ENCODE measurements at regions not wholly inside any gene's neighbourhood (a gene's known extent, or its start where the extent isn't known, plus 50 kb on each side); places are given as distances from the start of the nearest gene placed in this dataset.

- Histone ChIP-seq H3K4me2 (no peak overlapping the region), H4K20me1 (replicated peaks; ENCODE audit: insufficient read depth) (no peaks in the 10 kb centered on the region), H3K27ac (ENCODE audit: low read depth) (no peak overlapping the region), H3K4me1 (ENCODE audit: insufficient read depth) (0 out of 2 replicates have a peak, but pooled peaks cover 5% of the 10 kb centered on the region), H3F3A (replicated peaks; ENCODE audit: low read depth) (no peaks in the 10 kb centered on the region), H3K36me3 (ENCODE audit: insufficient read depth) (no peaks in the 10 kb centered on the region), H3K27me3 (ENCODE audit: insufficient read depth) (no peaks in the 10 kb centered on the region), H3K79me2 (replicated peaks; ENCODE audit: insufficient read depth) (no peaks in the 10 kb centered on the region), H2AFZ (no peak overlapping the region), H3K4me3 (no peak overlapping the region), H3K9me2 (ENCODE audit: insufficient read depth) (peaks cover 10% of the 10 kb centered on the region)
- no peak overlapping the region for H3K27ac Mint-ChIP-seq
- H3K4me1 Mint-ChIP-seq, result peaks cover 7% of the 10 kb centered on the region; the same call in 2 of the 3 replicates
- TF ChIP-seq CTCF (conservative IDR thresholded peaks at IDR 0.05; ENCODE audit: low read depth in 2 of 2) (no peak), STAT1 (IDR thresholded peaks at IDR 0.05; ENCODE audit: unreplicated experiment) (no peak), ETS1 (IDR thresholded peaks at IDR 0.05) (no peak), ZNF462 (CRISPR knock-in tag; IDR thresholded peaks at IDR 0.05) (no peak), NANOG (IDR thresholded peaks at IDR 0.05; ENCODE audit: borderline replicate concordance) (no peak)
- ATAC-seq (no peak), DNase-seq (ENCODE audit: low spot score) (no peak)
- H3K9me3 Mint-ChIP-seq, result no peaks in the 10 kb centered on the region
- H3K4me3 Mint-ChIP-seq, result no peak overlapping the region
- no peaks in the 10 kb centered on the region for H3K36me3 Mint-ChIP-seq (ENCODE audit: low read depth)
- no peaks in the 10 kb centered on the region for H3K27me3 Mint-ChIP-seq (ENCODE audit: insufficient read depth, low read depth, poor library complexity)
These were observed 83.8 kb upstream of the PLEKHG7 start for GRCh38 chr12:92619026-92619425.

Data from GM23338 (cell line).